ENCODE measurements at regions not wholly inside any gene's neighbourhood (a gene's known extent, or its start where the extent isn't known, plus 50 kb on each side); places are given as distances from the start of the nearest gene placed in this dataset.

- TF ChIP-seq CTCF (IDR thresholded peaks at IDR 0.05): no peak
- TF ChIP-seq POLR2AphosphoS5 (IDR thresholded peaks at IDR 0.05): no peak
These were observed 135.0 kb upstream of the DPH6 start for GRCh38 chr15:35680951-35681350.

Measured in prostate gland (tissue), 2 donors.